LNCAP (cell line): ENCODE measurements at regions not wholly inside any gene's neighbourhood (a gene's known extent, or its start where the extent isn't known, plus 50 kb on each side); places are given as distances from the start of the nearest gene placed in this dataset.

Experiments
- CTCF ChIP-seq: fragments of 450-650 bp; IDR thresholded peaks from 2 replicates; pipeline ENCODE4 v1.5.1; 2017; ENCODE audit warnings: mild to moderate bottlenecking

GRCh38 chr2:193350509-193350908 is 1155.8 kb upstream of the TMEFF2 start:
- no peak for TF ChIP-seq CTCF

DNA sequence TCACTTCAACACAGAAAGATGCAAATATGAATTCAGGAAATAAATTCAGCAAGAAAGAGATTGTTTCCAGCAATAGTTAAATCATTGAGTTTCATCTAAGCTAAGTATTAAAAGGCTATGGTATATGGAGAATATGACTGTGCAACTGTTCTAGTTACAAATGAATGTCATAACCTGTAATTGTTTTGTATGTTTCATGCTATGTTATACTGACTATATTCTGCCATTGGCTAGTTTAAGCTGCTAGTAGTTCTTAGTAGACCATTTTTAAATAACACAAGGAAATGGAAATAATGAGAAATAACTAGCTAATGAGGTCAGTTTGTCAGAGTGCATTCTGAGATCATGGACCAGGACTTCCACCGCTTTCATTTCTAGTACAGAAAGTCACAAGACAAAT is 1154.9 kb upstream of the TMEFF2 start:
- no peak for TF ChIP-seq CTCF

GRCh38 chr2:193348055-193348454 is 1153.3 kb upstream of the TMEFF2 start:
- TF ChIP-seq CTCF, result no peak

- no peak for TF ChIP-seq CTCF
These were observed 1142.0 kb upstream of the TMEFF2 start for GRCh38 chr2:193336781-193337180.

DNA sequence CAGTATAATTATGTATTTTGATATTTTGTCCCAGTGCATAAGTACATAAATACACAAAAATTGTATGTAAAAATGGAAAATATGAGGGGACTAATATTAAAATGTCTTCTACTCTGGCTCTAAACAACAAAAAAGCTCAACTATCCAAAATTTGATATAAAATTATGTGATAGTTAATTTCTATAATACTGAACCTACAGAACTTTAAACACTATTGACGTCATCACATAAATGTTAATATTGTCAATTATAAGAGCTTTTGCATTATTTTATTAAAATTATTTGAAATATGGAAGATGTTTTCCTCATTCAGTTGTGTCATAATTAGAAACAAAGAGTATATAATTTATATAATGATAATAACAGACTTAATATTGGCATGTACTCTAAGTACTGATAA is 1139.7 kb upstream of the TMEFF2 start:
- no peak for TF ChIP-seq CTCF

DNA sequence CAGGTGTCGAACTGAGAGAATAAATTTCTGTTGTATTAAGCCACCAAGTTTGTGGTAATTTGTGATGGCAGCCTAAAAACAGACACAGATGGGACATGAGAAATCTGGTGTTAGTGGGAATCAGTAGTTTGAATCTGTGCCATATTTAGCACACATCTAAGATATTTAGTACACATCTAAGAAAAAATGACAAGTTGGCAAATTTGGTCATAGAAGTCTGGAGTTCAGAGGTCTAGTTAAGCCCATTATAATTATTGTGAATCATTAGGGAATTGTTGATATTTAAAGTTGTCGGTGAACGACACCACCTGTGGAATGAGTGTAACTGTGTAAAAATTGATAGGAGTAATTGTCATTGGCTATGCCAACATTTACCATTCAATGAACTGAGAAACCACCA is 1138.8 kb upstream of the TMEFF2 start:
- no peak for TF ChIP-seq CTCF

GRCh38 chr2:193332941-193333340 is 1138.2 kb upstream of the TMEFF2 start:
- no peak for TF ChIP-seq CTCF

GRCh38 chr2:193331676-193332075 is 1136.9 kb upstream of the TMEFF2 start:
- no peak for TF ChIP-seq CTCF
